ENCODE measurements at regions not wholly inside any gene's neighbourhood (a gene's known extent, or its start where the extent isn't known, plus 50 kb on each side); places are given as distances from the start of the nearest gene placed in this dataset.

GRCh38 chr1:234732671-234733390 is 122.9 kb upstream of the IRF2BP2 start:
- DNase-seq (ENCODE audit: low spot score), result no peak

GRCh38 chr1:234732260-234732659 is 122.3 kb upstream of the IRF2BP2 start:
- no peak for DNase-seq (ENCODE audit: low spot score)

- no peak for DNase-seq (ENCODE audit: low spot score)
These were observed 121.6 kb upstream of the IRF2BP2 start for GRCh38 chr1:234731569-234732085.

- peak; percentile 37 for DNase-seq (ENCODE audit: low spot score)
These were observed 121.0 kb upstream of the IRF2BP2 start for GRCh38 chr1:234730770-234731568.

GRCh38 chr1:234730475-234730769 is 120.4 kb upstream of the IRF2BP2 start:
- no peak for DNase-seq (ENCODE audit: low spot score)

GRCh38 chr1:234729561-234730474 is 119.8 kb upstream of the IRF2BP2 start:
- no peak for DNase-seq (ENCODE audit: low spot score)

GRCh38 chr1:234728740-234729139 is 118.8 kb upstream of the IRF2BP2 start:
- no peak for DNase-seq (ENCODE audit: low spot score)

GRCh38 chr1:234727018-234727940 is 117.3 kb upstream of the IRF2BP2 start:
- peak; percentile 58 for DNase-seq (ENCODE audit: low spot score)

GRCh38 chr1:234726359-234726943 is 116.5 kb upstream of the IRF2BP2 start:
- no peak for DNase-seq (ENCODE audit: low spot score)

GRCh38 chr1:234725177-234726132 is 115.5 kb upstream of the IRF2BP2 start:
- DNase-seq (ENCODE audit: low spot score), result peak; percentile 31

GRCh38 chr1:234724516-234725176 is 114.7 kb upstream of the IRF2BP2 start:
- peak; percentile 63 for DNase-seq (ENCODE audit: low spot score)

- DNase-seq (ENCODE audit: low spot score), result peak; percentile 83
These were observed 113.1 kb upstream of the IRF2BP2 start for GRCh38 chr1:234722904-234723720.

GRCh38 chr1:234722270-234722704 is 112.3 kb upstream of the IRF2BP2 start:
- DNase-seq (ENCODE audit: low spot score), result no peak

GRCh38 chr1:234721476-234722269 is 111.7 kb upstream of the IRF2BP2 start:
- no peak for DNase-seq (ENCODE audit: low spot score)

GRCh38 chr1:234720709-234721441 is 110.9 kb upstream of the IRF2BP2 start:
- DNase-seq (ENCODE audit: low spot score), result no peak

GRCh38 chr1:234719454-234720251 is 109.7 kb upstream of the IRF2BP2 start:
- no peak for DNase-seq (ENCODE audit: low spot score)

All from SW480 (cell line).